COLO829 (cell line): ENCODE measurements at regions not wholly inside any gene's neighbourhood (a gene's known extent, or its start where the extent isn't known, plus 50 kb on each side); places are given as distances from the start of the nearest gene placed in this dataset.
A peak's percentile ranks its signal among the peaks of the same experiment; 100 is the strongest.

Source experiments
- DNase-seq: peaks from one replicate; pipeline ENCODE4 v3.0.0; 2012; ENCODE audit warnings: low spot score

DNA sequence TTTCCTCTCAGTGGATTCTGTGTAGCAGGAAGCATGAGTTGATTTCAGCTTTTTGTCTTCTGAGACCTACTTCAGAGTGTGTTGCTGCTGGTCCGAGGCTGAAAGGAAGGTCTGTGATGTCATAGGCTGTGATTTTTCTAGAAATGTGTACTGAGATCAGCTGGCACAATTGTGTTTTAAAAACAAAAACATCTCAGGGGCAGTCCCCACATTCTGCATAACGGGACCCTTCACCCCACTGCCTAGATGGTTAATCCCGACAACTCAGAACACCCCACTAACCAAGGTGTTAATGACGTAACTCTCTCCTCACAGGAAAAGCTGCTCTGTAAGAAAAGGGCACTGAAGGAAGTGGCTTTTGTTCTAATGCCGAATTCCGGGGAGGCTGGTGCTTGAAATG, 59.8 kb upstream of the PPP2R5A start:
- no peak for DNase-seq

DNA sequence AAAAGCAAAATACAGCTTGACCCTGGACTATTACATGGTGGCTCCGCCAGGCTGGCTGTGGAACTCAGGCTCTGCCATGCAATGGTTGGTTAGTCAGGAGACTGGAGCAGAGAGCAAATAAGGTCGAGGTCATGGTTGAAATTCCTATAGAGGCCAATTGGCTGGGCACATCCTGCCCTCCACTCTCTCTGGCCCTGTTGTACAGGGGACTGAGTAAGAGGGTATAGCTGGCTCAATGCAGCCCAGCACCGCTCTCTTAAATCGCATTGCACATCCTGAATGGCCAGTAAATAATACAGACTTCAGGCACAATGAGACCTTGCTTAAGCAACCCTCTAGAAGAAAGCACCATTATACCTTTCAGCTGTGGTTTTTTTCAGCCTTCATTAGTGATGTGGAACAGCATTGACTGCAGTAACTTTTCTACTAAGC, 59.3 kb upstream of the PPP2R5A start:
- DNase-seq, result no peak

DNA sequence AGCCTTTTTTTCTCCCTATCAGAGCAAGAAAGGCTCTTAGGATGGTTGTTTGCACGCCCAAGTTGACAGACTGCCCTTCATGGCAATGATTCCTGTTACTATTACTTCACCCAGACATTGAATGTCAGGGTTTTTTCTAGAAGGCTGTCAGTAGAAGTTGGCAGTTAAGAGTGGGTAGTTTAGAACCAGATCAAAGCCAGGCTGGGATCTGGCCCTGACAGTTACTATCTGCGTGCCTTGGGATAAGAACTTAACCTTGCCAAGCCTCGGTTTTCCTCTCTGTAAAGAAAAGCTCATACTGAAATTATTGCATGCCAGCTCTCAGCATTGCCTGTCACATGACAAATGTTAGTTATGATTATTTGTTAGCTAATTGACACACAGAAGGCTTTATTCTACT, 58.7 kb upstream of the PPP2R5A start:
- no peak for DNase-seq

GRCh38 chr1:212228076-212228475, 57.1 kb upstream of the PPP2R5A start:
- no peak for DNase-seq

- DNase-seq, result no peak
Measured at GRCh38 chr1:212228591-212229119, 56.6 kb upstream of the PPP2R5A start.

- DNase-seq, result no peak
Measured at GRCh38 chr1:212229654-212230053, 55.6 kb upstream of the PPP2R5A start.

GRCh38 chr1:212230329-212230728, 54.9 kb upstream of the PPP2R5A start:
- no peak for DNase-seq

DNA sequence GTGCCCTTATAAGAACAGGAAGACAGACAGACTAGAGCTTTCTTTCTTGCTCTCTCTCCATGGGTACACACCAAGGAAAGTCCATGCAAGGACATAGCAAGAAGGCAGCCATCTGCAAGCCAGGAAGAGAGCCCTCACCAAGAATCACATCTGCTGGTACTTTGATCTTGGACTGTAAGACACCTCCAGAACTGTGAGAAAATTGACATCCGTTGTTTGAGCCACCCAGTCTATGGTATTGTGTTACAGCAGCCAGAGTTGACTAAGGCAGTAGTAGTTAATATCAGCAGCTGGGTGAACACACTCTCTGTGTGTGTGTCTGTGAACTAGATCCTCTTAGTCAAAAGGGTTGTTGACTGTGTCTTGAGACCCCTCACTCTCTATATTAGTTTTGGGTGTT, 53.8 kb upstream of the PPP2R5A start:
- no peak for DNase-seq

DNA sequence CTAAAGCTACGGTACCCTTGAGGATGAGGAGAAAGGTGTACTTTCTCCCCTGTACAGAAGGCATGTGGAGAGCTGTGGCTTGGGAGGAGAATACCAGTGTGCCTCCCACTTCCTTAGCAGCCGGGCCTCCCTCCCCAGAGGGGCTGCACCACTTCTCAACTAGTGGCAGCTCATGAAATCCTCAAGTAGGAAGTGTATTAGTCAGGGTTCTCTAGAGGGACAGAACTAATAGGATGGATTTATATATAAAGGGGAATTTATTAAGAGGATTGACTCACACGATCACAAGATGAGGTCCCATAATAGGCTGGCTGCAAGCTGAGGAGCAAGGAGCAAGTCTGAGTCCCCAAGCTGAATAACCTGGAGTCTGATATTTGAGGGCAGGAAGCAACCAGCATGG, 53.1 kb upstream of the PPP2R5A start:
- peak; percentile 71 for DNase-seq

- DNase-seq, result no peak
Measured at GRCh38 chr1:212233321-212233720, 51.9 kb upstream of the PPP2R5A start.

DNA sequence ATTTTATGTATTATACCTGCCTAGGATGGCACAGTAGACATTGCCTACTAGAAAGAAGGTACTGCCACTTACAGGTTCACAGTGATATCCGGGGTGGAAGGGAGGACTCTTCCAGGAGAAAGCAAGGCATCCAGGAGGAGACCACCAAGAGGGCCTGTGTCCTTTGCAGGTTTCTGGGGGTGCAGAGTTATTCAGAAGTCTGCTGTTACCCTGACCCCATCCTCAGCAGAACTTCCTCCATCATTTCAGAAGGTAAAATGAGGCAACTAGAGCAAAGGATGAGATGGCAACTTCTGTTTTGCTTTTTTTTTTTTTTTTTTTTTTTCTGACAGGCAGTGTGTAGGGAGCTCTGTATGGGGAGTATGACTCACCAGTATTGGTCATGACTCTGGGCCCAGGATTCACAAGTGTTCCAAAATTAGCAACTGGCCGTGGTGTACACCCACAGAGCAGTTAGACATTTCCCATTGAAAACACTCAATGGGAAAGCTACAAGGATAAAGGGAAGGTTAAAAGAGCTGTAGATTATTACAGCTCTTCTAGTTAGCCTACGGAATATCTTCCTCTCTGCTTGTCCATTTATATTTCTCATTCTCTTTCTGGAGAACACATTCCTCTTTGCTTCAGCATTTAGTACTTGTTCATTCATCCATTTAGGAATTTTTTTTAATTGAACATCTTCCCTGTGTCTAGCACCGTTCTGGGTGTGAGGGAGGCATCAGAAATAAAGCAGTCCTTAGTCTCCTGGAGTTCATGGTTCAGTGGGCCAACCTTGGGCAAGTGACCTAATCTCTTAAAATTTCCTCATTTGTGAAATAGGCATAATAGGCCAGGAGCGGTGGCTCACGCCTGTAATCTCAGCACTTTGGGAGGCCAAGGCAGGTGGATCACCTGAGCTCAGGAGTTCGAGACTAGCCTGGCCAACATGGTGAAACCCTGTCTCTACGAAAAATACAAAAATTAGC, 50.5 kb upstream of the PPP2R5A start:
- DNase-seq, result peak; percentile 96
